Activated gamma-delta T cell (primary cell): ENCODE measurements at regions not wholly inside any gene's neighbourhood (a gene's known extent, or its start where the extent isn't known, plus 50 kb on each side); places are given as distances from the start of the nearest gene placed in this dataset.
"Not testable (repeated sequence)": the region's sequence is repeated elsewhere in the genome, so short reads cannot be mapped to it uniquely, and the experiment has no call there.

ENCODE experiments used
- DNase-seq: peaks from one replicate; lab custom pipeline; 2025; lab: John Stamatoyannopoulos, UW

GRCh38 chr7:101708223-101708622 lies 79.1 kb upstream of the MYL10 start:
- DNase-seq: no peak

- no peak for DNase-seq
Measured at GRCh38 chr7:101712652-101713051, 83.6 kb upstream of the MYL10 start.

DNA sequence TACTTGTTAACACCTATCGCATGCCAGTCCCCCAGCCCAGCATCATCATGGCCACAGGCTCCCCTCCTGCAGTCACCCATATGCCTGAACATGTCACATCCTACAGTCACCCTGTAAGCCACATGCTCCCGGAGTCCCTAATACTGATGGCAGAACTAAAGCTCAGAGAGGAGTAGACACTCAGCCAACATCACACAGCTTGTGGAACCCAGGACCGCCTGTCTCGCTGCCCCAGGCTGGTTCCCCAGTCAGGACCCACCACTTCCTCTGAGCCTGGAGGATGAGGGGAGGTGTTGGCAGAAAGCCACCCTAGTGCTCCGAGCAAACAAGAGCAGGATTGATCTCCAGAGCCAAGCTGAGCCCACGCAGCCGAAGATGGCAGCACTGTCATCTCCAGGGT lies 85.0 kb upstream of the MYL10 start:
- no peak for DNase-seq

- DNase-seq: no peak
Measured at GRCh38 chr7:101717628-101718357, 88.7 kb upstream of the MYL10 start.

DNA sequence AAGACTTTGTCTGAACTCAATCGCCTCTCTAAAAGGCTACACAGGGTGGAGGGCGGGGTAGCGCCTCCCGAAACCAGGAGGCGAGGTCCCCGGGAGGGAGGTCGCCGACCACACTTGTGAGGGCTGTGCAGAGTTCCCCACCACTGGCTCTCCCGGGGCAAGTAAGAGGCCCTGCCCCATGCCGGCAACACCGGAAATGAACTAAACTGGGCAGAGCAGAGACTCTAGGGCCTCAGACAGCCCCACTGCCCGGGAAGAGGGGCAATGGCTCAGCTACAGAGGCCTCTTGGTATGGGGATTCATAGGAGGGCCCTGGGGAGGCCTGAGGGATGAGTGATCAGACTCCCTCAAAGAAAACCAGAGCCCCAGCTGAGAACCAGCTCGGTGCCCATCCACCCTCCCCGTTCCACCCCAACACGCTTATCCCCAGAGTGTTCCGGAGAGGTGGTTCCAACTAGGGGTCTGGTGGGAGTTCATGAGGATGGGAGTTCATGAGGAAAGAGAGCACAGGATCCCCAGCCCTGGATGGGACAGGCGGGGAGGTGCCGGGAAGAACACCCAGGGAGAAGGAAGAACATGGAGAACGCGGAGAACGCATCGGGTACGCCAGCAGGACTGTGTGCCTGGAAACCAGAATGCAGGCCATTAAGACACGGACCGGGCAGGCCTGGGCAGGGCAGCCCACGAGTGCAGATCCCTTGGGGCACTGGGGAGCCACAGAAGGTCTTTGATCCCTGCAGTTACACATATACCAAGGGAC lies 89.4 kb upstream of the MYL10 start:
- DNase-seq: no peak

DNA sequence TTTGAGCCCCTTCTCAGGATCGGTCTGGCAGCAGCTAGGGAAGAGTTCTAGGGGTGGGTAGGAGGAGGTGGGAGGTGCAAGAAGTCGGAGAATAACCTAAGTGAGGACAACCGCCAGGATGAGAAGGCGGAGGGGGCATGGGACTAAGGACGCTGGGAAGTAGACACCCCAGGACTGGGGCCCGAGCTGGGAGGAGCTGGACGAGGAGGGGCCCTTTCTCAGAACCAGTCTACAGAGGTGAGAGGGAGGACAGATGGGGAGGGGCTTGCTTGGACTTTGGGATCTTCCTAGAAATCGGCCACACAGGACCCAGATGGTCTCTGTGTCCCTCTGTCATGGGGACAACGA lies 90.0 kb upstream of the MYL10 start:
- DNase-seq: no peak

GRCh38 chr7:101720324-101720723 lies 91.2 kb upstream of the MYL10 start:
- no peak for DNase-seq

DNA sequence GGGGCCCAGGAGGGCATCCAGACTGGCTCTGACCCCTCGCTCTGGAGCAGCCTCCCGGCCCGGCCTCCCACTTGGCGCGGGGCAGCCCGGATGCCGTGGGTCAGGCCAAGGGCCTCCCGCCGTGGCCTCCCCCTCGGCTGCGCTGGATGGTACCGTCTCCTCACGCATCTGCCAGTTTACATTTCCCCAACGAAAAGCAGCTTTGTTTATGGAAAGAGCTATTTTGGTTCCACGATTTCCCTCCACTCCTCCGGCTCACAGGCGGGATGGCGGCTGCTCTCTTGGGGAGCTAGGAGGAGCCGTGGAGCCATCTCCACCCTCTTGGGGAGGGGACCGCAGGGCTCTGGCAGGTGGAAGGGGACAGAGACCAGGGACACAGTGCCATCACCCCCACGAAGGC lies 93.2 kb upstream of the MYL10 start:
- no peak for DNase-seq

DNA sequence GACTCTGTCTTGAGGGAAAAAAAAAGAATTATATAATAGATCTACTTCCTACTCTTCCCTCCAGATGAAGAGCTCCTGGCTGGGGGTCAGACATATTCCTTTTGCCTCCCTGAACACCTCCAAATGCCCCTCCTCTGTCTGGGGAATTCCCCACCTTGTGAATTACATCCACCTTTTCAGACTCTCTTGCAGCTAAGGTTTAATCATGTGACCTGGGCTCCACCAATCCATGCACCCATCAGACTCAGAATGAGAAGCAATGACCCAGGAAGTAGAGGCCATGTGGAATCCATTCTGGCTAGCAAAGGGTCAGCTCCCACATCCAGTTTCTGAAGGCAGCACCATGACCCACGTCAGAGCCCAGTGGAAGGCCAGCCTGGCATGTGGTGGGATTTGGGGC lies 93.6 kb upstream of the CUX1 start:
- DNase-seq: no peak

GRCh38 chr7:101724957-101725356 lies 92.5 kb upstream of the CUX1 start:
- no peak for DNase-seq

GRCh38 chr7:101725921-101726320 lies 91.5 kb upstream of the CUX1 start:
- DNase-seq: no peak

DNA sequence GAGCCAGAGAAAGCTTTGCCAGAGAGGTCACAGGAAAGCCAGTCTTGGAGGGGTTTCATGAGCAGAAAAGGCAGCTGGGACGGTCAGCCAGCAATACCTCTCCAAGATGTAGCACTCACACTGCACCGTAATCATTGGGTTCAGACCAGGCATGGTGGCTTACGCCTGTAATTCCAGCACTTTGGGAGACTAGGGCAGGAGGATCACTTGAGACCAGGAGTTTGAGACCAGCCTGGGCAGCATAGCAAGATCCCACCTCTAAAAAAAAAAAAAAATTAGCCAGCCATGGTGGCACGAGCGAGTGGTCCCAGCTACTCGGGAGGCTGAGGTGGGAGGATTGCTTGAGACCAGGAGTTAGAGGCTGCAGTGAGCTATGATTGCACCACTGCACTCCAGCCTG lies 90.2 kb upstream of the CUX1 start:
- no peak for DNase-seq

- no peak for DNase-seq
Measured at GRCh38 chr7:101728128-101728527, 89.3 kb upstream of the CUX1 start.

DNA sequence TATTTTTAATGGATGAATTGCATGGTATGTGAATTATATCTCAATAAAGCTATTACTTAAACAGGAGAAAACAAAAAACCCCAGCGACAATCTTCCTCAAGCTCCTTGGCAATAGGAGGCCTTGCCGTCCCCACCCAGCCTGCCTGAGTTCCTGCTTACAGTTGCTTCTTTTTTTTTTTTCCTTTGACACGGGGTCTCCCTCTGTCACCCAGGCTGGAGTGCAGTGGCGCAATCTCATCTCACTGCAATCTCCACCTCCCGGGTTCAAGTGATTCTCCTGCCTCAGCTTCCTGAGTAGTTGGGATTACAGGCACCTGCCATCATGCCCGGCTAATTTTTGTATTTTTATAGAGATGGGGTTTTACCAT lies 88.6 kb upstream of the CUX1 start:
- not testable (repeated sequence) for DNase-seq

DNA sequence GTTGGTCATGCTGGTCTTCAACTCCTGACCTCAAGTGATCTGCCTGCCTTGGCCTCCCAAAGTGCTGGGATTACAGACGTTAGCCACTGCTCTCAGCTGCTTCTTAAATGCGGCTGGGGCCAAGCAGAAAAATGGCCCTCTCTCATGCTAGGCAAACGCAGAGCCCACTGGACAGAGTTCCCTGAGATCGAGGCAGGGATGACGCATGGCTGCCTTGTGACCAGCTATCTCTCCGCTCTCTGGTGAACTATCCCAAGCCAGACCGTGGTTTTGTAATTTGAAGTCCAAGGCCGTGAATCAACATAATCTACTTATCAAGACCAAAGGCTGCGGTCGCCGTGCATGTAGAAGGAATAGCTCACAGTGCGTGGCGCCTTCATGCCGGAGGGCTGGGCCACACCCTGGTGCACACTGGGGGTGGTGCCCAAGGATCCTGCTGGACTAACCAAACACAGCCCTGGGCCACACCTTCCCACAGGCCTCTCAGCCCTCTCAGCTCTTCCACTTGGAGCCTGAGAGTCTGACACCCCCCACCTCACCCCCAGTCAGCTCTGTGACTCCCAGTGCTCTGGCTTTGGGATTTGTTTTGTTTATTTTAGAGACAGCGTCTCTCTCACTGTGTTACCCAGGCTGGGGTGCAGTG lies 88.1 kb upstream of the CUX1 start:
- DNase-seq: no peak

GRCh38 chr7:101731502-101732084 lies 85.8 kb upstream of the CUX1 start:
- no peak for DNase-seq

DNA sequence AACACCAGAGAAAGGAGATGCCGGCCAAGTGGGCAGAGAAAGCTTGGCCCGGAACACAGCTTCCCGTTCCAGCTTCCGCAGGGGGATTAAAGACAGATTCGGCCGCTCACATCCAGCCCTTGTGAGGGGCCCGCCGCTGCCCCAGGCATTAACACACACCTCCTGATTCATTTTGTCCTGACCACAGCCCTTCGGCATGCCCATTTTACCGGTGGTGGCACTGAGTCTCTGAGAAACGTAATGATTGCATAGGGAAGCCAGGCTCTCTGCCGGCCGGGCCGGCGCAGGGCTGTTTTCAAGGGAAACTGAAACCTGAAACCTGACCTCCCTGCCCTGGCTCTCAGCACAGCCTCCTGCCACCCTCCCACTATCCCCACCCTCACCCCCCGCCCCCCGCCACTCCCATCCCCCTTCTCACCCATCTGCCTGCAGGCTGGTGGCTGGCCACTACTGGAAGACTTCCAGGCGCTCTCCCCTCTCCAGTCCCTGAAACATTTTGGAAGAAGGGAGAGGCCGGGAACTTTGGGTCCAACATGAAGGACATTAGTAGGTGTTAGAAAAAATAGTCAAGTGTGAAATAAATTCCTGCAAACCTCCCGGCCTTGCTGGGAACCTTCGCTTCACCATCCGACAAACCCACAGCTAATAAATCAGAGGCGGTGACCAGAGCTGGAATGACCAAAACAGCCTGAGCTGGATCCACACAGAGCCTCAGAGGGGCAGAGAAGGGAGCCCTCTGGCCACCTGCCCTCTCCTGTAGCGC lies 83.5 kb upstream of the CUX1 start:
- DNase-seq: no peak

- no peak for DNase-seq
Measured at GRCh38 chr7:101736084-101736483, 81.3 kb upstream of the CUX1 start.

- DNase-seq: no peak
Measured at GRCh38 chr7:101739775-101740398, 77.5 kb upstream of the CUX1 start.

DNA sequence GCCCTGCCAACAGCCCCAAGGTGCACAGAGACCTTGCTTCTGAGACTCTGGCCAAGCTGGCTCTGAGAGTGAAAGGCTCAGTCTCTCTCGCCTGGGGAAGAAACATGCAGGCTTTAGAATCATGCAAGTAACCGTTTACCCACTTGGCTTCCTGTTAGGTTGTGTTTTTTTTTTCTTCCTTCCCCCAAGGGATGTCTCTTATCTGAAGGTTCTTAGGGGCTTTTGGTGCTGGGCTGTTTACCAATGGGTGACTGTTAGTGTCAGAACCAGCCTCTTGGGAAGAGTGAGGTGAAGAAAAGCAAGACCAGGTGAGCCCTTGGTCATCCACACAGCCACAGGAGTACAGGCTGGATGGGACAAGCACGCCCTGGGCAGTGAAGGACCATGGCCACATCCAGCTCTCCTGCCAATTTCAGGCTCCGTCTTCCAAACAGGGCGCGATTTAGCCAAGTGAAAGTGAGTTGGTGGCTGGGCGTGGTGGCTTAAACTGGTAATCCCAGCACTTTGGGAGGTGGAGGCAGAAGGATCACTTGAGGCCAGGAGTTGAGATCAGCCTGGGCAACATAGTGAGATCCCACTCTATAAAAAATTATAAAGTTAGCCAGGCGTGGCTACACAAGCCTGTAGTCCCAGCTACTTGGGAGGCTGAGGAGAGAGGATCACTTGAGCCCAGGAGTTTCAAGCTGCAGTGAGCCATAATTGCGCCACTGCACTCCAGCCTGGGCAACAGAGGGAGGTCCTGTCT lies 76.3 kb upstream of the CUX1 start:
- no peak for DNase-seq
